Tibial nerve (tissue), 4 donors: ENCODE measurements at regions not wholly inside any gene's neighbourhood (a gene's known extent, or its start where the extent isn't known, plus 50 kb on each side); places are given as distances from the start of the nearest gene placed in this dataset.

Experiments
- CTCF ChIP-seq, 5 experiments: fragments of 200-600 bp in 3 of 5; fragments of 450-650 bp in 2 of 5; sonication (generic) in 3 of 5; IDR thresholded peaks; one replicate each; pipeline ENCODE4 v1.5.1; 2016 to 2019; ENCODE audit warnings: antibody characterized with exemption in 5 of 5, mild to moderate bottlenecking in 3 of 5, moderate library complexity in 2 of 5
- EP300 ChIP-seq, 2 donors: sonication (generic); formaldehyde crosslinking; IDR thresholded peaks; one replicate each; pipeline ENCODE4 v1.6.1; 2017; ENCODE audit warnings: antibody characterized with exemption in 2 of 2, mild to moderate bottlenecking in 1 of 2
- POLR2A ChIP-seq, 2 donors: fragments of 450-650 bp; IDR thresholded peaks; one replicate each; pipeline ENCODE4 v1.6.1; 2017; ENCODE audit warnings: antibody characterized with exemption in 2 of 2, mild to moderate bottlenecking in 2 of 2, moderate library complexity in 2 of 2

GRCh38 chr2:109711230-109712122 is 82.6 kb upstream of the RGPD5 start:
- TF ChIP-seq CTCF (IDR thresholded peaks at IDR 0.05) (no peak), EP300 (IDR thresholded peaks at IDR 0.05) (no peak), POLR2A (IDR thresholded peaks at IDR 0.05) (no peak)
